ENCODE measurements at regions not wholly inside any gene's neighbourhood (a gene's known extent, or its start where the extent isn't known, plus 50 kb on each side); places are given as distances from the start of the nearest gene placed in this dataset.
"Not testable (repeated sequence)": the region's sequence is repeated elsewhere in the genome, so short reads cannot be mapped to it uniquely, and the experiment has no call there.

DNA sequence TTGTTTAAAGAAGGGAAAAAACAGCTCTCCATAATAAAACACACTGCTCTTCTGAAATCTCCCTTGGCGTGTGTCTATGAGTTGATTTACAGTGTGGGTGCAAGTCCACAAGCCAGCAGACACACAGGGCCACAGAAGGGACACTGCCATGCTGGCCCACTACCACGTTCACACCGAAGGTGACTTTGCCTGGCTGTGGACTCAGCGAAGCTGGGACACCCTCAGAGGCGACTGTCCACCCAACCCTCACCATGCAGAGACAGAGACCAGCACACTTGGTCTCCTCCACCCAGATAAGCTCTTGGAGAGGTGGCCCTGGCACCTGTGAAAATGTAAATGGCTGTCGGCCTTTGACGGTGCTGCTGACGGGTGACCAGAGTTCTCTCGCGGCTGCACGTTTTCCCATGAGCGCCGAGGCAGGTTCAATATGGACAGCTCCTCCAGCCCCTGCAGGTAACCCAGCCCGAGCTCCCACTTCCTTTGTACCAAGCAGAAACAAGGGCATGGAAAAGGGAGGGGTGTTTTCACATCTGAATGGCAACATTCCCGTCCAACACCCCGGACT, 78.0 kb downstream of the YTHDF1 start:
- H3K4me3 ChIP-seq (ENCODE audit: low read length), result no peak overlapping the region
- no peak for DNase-seq (ENCODE audit: low read depth)
- TF ChIP-seq, protein P1, sequence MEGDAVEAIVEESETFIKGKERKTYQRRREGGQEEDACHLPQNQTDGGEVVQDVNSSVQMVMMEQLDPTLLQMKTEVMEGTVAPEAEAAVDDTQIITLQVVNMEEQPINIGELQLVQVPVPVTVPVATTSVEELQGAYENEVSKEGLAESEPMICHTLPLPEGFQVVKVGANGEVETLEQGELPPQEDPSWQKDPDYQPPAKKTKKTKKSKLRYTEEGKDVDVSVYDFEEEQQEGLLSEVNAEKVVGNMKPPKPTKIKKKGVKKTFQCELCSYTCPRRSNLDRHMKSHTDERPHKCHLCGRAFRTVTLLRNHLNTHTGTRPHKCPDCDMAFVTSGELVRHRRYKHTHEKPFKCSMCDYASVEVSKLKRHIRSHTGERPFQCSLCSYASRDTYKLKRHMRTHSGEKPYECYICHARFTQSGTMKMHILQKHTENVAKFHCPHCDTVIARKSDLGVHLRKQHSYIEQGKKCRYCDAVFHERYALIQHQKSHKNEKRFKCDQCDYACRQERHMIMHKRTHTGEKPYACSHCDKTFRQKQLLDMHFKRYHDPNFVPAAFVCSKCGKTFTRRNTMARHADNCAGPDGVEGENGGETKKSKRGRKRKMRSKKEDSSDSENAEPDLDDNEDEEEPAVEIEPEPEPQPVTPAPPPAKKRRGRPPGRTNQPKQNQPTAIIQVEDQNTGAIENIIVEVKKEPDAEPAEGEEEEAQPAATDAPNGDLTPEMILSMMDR (conservative IDR thresholded peaks at IDR 0.05; ENCODE audit: low read depth, low read length), result no peak

DNA sequence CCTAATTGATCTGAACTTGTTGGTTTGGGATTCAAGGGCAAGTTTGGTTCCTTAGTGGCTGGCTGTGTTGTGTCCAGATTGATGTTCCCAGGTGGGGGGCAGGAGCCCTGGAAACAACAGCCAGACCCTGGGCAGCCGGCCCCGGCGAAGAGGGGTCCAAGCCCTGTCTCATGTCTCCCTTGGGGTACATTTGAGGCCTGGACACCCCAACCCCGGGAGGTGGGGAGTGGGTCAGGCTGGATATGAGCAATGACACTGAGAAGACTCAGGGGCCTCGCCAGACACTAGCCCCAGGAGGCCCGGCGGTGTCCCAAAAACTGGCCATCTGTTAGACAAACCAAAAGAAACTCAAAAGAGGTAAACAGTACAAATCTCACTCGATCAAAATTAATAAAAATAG, 79.6 kb downstream of the YTHDF1 start:
- TF ChIP-seq, protein P1 (conservative IDR thresholded peaks at IDR 0.05; ENCODE audit: low read depth, low read length), result no peak
- DNase-seq (ENCODE audit: low read depth), result no peak
- H3K4me3 ChIP-seq (ENCODE audit: low read length), result no peak overlapping the region

DNA sequence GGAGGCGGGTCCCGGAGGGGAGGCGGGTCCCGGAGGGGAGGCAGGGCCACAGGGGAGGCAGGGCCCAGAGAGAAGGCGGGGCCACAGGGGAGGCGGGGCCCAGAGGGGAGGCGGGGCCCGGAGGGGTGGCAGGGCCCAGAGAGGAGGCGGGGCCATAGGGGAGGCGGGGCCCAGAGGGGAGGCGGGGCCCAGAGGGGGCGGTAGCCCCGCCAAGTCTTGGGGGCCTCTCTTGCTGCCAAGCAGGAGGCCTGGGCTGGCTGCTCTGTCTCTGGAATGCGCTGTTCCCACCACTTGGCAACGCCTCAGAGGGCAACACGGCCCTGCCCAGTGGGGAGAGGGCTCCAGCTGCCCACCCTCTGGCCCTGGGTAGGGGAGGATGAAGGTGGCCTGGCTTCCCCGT, 80.5 kb downstream of the YTHDF1 start:
- no peak overlapping the region for H3K4me3 ChIP-seq (ENCODE audit: low read length)
- no peak for DNase-seq (ENCODE audit: low read depth)
- TF ChIP-seq, protein P1 (conservative IDR thresholded peaks at IDR 0.05; ENCODE audit: low read depth, low read length), result no peak

DNA sequence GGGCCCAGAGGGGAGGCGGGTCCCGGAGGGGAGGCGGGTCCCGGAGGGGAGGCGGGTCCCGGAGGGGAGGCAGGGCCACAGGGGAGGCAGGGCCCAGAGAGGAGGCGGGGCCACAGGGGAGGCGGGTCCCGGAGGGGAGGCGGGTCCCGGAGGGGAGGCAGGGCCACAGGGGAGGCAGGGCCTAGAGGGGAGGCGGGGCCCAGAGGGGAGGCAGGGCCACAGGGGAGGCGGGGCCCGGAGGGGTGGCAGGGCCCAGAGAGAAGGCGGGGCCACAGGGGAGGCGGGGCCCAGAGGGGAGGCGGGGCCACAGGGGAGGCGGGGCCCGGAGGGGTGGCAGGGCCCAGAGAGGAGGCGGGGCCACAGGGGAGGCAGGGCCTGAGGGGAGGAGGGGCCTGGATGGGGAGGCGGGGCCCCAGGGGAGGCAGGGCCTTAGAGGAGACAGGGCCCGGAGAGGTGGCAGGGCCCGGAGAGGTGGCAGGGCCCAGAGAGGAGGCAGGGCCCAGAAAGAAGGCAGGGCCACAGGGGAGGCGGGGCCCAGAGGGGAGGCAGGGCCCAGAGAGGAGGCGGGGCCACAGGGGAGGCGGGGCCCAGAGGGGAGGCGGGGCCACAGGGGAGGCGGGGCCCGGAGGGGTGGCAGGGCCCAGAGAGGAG, 81.1 kb downstream of the YTHDF1 start:
- not testable (repeated sequence) for H3K4me3 ChIP-seq (ENCODE audit: low read length); DNase-seq (ENCODE audit: low read depth)

DNA sequence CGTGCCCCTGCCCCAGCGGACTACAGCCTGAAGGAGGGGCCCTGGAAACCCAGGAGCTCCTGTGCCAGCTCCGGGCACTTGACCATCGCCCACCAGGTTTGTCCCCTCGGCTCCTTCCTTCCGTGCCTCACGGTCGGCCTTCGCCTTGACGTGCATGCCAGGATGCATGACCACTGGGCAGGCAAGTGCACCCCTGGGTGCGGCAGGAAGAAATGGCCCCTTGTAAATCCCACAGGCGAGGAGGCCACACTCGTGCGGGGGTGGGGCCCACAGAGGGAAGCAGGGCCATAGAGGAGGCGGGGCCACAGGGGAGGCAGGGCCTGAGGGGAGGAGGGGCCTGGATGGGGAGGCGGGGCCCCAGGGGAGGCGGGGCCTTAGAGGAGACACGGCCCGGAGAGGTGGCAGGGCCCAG, 81.7 kb downstream of the YTHDF1 start:
- no peak for DNase-seq (ENCODE audit: low read depth)
- TF ChIP-seq, protein P1 (conservative IDR thresholded peaks at IDR 0.05; ENCODE audit: low read depth, low read length), result no peak
- H3K4me3 ChIP-seq (ENCODE audit: low read length), result no peak overlapping the region

DNA sequence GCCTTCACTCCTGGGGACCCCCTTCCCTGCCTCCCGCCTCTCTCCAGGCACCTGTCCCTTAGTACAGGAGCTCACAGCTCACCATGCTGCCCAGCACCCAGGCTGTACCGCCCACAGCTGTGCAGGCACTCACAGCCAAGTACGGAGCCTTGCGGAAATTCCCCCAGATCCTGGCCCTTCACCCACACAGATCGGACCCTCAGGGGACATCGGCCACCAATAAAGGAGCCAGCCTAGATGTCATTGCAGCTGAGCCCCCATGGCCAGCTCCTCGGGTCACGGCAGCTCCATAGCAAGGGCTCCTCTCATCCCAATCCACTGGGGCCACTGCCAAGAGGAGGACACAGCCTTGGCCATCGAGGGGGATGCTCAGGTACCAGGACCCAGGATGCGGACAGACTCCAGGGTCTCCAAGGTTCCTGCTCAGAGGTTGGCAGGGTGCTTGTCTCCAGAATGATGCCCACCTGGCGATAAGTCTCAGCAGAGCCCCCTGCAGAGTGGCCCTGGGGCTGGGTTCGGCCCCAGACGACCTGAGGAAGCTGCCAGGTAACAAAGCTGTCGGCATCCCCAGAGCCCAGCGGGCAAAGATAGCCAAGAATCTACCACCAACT, 82.3 kb downstream of the YTHDF1 start:
- TF ChIP-seq, protein P1 (conservative IDR thresholded peaks at IDR 0.05; ENCODE audit: low read depth, low read length), result no peak
- no peak overlapping the region for H3K4me3 ChIP-seq (ENCODE audit: low read length)
- no peak for DNase-seq (ENCODE audit: low read depth)

DNA sequence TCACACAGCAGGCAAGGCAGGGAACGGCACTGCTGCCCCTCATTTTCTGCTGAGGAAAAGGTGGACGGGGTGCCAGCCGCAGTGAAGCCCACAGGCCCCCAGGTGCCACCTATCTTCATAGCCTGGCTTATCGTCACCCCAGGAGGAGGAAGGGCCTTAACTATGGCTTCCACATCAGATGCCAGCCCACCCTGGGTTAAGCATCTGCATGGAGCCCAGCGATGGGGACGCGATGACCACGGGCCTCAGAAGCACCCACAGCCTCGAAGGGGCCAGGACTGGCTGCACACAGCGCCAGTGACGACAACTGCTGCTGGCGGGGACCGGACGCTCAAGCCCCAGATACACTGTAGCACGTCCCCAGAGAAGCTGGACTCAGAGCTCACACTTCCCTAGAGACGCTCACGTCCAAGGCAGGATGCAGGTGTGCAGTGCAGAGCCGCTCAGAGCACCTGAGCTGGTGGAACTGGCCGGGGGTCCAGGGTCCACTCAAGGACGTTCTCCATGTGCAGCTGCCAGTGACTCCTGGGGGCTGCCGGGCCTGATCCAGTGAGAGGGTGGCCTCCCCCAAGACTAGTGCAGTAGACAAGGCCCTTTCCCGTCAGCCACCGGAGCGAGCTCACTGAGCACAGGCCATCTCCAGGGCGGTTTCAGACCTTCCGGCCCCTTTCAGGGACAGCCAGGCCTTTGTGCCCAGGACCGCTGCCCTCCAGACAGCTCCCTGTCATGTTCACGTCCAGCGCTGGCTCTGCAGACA, 83.0 kb downstream of the YTHDF1 start:
- H3K4me3 ChIP-seq (ENCODE audit: low read length), result no peak overlapping the region
- no peak for DNase-seq (ENCODE audit: low read depth)
- TF ChIP-seq, protein P1 (conservative IDR thresholded peaks at IDR 0.05; ENCODE audit: low read depth, low read length), result no peak
